Fibroblast of skin of left biceps (primary cell): ENCODE measurements at regions not wholly inside any gene's neighbourhood (a gene's known extent, or its start where the extent isn't known, plus 50 kb on each side); places are given as distances from the start of the nearest gene placed in this dataset.
A peak's percentile ranks its signal among the peaks of the same experiment; 100 is the strongest.

Experiments
- DNase-seq, 2 experiments: peaks; one replicate each; pipeline ENCODE4 v3.0.0-alpha.2; 2013; ENCODE audit warnings: low read depth in 2 of 2

DNA sequence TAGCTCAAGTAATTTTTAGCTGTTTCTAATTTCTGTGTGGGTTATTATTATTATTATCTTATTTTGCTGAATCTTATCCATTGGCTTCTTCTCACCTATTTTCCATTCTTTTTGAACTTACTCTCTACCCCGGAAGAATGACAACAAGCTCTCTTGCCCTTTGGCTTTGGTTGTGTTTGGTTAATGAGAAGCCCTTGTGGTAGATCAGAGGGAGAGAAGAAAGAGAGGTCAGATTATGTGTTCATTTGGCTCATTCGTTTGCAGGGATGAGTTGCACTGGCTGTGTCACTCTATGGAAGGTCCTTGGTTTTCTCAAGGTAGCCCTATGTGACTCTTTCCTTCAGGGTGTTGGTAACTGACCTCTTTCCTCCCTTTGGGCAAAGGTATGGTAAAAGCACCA lies 391.9 kb downstream of the LMO4 start:
- DNase-seq: no peak

DNA sequence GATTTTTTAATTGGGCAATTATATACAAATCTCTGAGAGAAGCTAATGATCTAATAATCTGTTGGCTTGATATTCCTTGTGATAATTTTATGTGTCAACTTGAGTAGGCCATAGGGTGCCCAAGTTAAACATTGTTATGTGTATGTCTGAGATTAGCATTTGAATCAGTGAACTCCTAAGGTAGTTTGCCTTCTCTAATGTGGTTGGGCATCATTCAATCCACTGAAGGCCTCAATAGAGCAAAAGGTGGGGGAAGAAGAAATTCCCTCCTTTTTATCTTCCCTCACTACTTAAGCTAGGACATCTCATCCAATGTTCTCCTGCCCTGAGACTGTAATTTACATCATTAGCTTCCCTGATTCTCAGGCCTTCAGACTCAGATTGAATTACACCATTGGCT lies 394.5 kb downstream of the LMO4 start:
- no peak for DNase-seq

DNA sequence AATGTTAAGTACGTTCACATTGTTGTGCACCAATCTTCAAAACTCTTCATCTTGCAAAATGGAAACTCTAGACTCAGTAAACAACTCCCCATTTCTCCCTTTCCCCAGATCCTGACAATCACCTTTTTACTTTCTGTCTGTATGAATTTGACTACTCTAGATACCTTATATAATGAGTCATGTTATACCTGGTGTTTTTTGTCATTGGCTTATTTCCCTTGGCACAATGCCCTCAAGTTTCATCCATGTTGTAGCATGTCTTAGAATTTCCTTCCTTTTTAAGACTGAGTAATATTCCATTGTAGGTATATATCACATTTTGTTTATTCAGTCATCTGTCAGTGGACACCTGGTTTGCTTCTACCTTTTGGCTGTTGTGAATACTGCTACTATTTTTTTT lies 399.5 kb downstream of the LMO4 start:
- no peak for DNase-seq

DNA sequence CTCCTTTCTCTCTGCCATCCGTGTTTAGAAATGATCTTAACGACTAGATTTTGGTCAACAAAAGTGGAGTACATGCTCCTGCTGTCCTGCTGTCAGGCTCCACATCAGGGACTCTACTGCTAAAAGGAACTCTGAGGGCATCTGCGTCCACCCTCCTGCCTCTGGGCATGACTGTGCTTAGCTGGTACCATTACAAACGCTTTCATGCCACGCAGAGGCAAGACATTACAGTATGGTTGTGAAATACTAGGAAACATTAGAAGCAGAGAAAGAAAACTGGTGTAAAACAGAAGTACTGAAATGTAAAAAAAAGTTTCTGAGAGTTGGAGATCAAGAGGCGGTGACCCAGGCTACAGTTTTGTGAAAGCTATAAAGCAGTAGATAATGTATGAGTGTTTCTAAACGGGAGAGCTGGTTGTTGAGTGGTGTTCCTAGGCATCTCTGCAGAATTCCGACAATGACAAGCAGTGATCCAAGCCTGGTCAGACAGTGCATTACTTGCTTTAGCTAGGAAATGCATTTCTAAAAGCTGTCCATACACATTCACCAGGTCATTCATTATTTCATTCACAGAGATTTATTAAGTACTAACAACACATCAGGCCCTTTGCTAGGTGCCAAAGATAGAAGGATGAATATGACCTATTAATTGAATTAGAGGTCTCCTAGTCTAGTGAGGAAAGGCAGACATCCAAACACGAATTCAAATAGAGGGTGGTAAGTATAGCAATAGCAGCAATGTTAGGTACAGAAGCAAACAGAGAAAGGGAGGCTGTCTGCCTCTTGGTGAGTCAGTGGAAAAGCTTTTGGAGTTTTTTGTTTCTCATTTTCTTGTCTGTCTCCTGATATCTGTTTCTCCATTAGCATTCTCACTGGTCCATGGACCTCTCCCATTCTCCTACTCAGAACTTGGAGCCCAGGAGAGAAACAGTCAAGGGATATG lies 401.9 kb downstream of the LMO4 start:
- DNase-seq: no peak

DNA sequence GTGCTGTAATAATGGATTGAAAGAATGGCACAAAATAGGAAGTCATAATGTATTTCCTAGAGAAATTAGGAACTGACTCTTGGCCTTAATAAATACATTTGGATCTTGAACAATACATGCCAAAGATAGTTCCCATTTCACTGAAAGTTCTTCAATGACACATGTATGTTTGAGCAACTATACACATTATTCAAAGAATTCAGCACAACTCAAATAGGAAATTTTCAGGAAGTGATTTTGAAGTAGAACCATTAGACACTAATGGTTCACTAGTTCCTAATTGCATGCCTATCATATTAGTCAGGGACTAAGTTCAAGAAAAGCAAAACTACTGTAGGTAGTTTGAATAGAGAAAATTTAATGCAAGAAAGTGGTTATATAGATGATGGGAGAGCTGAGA lies 404.7 kb downstream of the LMO4 start:
- DNase-seq: no peak

DNA sequence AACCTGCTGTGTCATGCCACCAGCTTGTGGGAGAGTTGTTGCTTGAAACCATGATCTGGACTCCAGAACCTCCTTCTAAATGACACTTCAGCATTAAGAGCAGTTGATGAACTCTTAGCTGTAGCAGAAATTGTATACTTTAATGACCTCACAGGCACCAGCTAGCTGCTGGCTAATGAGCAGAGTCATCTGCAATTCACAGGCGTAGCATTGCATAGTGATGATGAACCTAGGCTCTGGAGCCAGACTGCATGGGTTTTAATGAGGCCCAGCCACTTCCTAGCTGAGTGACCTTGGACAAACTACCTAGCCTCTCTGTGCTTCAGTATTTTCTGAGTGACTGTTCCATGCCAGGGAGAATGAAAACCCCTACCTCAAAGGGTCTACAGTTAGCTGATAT lies 407.1 kb downstream of the LMO4 start:
- DNase-seq: no peak

DNA sequence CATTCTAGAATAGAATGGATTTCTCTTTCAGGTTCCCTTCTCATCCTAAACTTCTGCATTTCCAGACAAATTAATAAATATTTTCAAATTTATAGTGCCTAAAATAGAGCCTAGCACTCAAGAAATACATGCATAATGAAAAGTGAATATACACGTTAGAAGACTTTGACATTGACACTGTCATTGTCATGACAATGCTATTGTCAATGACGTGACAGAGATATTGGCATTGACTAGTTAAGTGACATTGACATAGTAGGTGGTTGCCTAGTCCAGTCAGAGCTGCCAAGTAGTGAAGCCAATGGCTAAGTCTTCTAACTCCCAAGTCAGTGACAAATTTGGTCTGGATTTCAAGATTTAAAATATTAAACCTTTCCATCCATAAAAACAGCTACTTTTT lies 410.5 kb downstream of the LMO4 start:
- DNase-seq: no peak

DNA sequence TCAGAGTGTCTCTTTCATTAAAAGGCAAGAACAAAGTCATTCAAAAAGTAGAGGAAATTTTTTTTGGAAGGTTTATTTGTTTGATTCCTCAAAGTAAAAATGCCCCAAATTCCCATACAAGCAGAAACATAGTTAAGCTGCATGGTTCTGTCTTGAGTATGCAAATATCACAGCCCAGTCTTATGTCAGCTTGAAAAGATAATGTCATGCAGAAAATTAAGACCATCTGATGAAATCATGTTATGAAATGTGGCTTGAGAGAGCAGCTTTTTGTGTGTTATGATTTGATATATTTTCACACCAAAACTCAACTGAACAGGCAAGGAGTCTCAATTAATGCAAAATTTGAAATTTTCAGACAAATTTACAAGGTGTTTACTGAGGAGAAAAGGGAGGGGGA lies 411.0 kb downstream of the LMO4 start:
- no peak for DNase-seq

DNA sequence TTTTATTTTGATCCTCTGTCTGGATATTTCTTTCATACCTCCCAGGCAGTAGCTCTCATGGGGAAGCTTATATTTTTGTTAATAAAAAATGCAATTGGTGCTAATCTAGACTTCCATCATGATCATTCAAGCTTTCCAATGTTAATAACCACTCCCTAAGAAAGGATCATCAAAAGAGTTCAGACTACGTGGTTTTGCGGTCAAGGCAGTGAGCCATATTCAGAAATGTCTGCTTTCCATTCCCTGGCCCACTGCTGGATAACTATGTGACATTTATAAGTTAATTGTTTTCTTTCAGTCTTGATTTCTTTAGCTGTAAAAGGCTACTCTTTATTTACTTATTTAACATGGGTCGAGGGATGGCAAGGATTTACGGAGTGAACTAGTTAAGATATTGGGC lies 414.6 kb downstream of the LMO4 start:
- no peak for DNase-seq

DNA sequence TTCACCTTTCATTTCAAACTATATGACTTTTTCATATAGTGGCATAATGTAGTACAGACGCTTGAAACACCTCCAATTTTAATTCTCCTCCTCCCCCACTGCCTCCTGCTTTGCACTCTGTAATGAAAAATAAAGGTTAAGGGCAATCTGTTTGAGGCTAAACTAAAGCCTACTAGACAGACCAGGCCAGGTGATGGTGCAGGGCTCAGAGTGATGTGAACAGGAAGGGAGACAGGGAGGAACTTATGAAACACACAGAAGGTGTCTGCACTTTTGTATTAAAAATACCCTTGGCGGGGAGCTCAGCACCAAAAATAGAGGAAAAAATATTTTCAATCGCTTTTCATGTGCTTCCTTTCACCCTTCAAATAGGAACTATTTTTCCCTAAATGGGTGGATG lies 415.4 kb downstream of the LMO4 start:
- no peak for DNase-seq

DNA sequence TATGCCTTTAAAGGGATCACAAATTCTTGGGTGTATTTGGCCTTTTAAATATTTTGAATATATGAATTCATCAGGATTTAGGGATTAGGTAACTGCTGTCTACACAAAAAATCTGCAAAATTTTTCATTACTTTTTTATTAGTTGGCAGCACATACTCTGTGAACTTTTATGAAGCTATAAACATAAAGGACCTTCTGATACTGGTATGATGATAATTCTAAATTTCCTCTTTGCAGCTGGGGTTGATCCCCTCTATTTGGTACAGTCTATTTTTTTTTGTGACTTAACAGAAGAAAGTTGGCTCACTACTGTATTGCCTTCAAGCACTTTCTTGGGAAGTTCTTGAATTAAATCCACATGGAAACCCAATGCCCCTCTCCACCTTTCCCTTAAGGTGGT lies 416.1 kb downstream of the LMO4 start:
- DNase-seq: no peak

DNA sequence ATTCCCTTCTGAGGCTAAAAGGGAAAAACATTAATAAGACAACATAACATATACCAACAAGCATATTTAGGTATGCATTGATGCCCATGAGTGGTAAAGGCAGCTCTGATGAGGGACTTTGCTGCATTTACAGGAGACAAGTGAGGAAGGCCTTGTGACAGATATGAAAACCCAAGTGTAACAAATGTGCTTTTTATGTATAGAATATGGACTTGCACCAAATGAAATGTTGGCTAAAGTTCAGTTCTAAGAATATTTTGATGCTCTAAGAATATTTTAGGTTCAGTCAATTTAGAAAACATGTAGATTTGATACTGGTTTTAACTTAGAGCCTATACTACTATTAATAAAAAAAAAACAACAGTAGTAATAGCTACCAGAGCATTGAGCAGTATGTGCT lies 424.7 kb downstream of the LMO4 start:
- no peak for DNase-seq

DNA sequence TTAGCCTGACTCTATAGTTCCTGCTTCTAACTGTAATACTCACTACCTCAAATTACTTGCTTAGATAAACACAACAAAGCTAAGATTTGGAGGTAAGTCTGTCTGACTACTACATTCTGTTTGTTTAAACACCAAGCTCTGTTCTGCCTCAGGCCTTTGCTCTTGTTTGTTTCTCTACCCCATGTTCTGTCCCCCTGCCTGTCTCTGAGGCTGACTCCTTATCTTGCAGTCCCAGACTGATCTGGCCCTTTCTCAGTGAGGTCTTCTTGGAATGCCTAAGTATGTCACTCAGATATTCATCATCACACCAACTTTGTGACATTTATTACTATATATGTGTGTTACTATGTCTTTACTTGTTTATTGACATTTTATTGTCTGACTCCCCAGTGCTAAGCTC lies 425.5 kb downstream of the LMO4 start:
- no peak for DNase-seq

DNA sequence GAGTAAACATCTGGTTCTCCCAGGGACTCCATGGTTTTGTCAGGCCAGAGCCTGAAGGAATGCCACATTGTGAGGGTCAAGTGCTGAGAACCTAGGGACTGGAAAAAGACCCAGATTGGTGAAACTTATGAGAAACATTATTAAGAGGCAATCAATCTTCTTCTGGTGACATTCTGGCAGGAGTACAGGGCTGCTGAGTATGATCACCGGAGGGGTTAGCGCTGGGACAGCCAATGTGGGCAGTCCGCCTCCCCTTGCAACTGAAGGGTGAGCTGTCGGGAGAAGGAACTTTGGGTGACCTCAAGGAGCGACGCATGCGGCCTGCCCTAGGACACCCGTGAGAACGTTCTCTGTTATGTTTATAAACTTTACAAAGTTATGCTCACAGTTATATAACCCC lies 429.0 kb downstream of the LMO4 start:
- no peak for DNase-seq

DNA sequence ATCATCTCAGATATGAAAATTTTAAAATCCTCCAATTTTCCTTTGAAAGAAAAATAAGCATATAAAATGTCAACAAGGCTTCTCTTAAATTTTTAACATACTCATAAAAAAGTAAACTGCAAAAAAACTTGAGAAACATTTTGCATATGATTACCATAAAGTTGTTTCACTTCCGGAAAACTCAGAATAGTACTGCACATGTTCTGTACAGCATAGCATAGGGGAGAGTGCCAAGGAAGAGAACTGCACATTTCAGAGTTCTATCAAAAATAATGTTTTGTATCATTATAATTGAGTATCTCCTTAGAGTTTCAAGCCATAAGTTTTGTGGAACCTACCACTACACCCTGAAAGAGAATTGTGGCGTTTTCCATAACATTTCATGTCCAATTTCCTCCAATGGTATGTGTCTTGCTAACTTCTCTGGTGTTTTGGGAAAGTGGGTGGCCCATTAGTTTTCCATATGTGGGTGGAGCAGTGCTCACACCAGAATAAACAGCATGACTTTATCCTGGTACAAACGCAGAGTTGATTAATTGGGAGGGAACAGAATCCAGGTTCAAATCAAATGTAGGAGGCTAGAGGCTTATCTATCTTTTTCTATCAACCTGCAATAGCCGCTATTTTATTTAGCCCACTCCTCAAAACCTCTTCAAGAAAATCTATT lies 430.9 kb downstream of the LMO4 start:
- DNase-seq: no peak

DNA sequence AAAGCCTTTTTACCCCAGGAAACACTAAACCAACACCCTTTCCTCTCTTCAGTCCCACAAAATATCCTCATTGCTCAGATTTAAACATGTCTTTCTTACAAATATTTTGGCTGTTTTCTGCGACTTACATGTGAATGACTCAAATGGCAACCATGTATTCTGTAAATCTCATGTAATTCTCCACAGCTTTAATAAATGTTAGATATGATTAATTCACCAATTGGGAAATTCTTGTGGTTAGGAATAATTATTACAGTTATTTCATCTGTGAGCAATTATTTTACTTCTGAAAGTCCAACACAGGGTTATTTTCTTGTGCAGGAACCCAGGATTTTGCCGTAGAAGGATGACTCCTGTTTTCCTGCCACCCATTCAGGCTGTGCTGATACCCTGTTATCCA lies 431.5 kb downstream of the LMO4 start:
- peak; percentile 76 to 79 for DNase-seq

DNA sequence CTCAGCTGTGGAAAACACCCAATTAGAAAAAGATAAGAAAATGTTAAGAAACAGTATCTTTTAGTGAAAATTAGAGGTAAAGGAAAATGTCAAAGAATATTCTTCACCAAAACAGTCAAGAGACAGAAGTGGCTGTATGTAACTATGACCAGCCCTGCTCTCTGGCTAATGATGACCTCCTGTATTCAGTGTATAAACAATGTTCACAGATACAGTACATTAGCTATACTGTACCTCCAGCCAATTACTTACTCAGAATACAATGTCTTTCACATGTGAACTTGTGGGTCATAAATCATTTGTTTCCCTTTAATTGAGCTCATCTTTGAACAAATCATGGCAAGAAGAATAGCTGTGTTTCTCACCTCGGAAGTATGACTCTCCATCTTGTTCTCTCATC lies 432.0 kb downstream of the LMO4 start:
- DNase-seq: no peak

DNA sequence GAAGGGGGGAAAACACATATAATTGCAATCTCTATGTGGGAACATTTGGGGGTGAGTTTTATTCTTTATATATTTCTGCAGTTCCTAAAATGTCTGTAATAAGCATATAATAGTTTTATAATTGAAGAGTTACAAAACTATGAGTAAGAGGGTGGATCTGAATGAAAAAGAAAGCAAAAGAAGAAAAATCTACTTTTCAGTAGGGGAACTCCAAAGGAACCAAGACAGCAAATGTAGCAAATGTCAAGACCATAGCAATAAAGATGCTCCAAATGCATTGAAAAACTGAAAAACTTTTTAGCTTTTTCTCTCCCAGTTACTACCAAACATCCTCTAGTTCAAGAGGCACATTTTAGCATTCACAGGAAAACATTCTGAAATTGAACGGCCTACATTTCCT lies 434.8 kb downstream of the LMO4 start:
- DNase-seq: no peak

DNA sequence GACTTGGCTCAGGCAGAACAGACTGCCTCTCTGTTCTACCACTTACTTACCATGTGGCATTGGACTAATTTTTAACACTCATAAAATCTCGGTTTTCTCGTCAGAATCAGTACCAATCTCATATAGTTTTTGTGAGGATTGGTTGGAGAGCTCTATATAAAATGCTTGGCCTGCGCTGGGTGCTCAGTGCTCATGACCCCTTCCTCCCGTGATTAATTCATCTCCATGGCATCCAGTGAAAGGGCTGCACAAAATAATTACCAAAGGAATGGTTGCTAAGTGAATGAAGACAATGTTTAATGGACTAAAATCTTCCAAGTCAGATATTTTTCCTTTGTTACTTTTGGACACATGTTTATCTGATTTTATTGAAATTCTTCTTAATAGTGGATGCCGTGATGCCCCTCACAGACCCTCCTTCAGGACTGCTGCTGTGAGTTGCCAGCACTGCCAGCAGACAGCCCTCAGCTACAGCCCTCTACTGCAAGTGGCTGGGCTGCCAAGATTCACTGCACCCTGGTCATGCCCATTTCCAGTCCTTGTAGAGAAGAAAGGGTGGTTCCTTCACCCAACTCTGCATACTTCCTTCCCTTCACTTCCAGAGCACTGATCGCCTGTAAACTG lies 436.5 kb downstream of the LMO4 start:
- no peak for DNase-seq

DNA sequence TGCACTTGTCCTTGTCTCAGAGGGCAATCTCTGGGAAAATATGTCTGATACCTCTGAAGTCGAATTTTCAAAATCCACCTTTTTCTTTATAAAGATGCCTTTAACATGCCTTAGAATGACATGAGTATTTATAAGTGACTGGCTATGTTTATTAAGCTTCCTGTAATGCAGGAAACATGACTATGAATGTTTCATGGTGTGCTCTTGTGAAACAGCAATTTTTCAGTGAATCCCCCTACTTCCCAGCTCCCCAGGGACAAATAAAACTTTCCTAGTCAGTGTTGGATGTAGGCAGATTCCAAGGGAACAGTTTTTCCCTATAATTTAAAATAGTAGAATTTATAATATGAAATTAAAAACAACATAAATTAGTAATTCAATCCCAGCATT lies 437.0 kb downstream of the LMO4 start:
- peak; percentile 72 to 76 for DNase-seq

DNA sequence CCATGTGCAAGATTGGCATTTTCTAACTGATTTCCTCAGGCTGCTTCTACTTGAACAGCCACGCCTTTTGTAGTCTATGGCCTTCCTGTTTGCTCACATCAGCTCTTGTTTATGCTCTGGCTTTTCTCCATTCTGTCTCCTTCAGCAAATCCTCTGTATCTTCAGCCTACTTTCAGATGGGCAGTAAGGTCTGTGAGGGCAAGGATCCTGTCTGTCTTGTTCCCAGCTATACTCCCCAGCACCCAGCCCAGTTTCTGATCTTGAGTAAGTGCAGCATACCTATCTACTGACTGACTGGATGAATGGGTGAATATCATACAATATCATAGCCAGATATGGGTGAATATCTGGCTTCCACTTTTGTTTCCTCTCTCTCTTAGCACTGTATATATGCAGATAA lies 438.1 kb downstream of the LMO4 start:
- no peak for DNase-seq

DNA sequence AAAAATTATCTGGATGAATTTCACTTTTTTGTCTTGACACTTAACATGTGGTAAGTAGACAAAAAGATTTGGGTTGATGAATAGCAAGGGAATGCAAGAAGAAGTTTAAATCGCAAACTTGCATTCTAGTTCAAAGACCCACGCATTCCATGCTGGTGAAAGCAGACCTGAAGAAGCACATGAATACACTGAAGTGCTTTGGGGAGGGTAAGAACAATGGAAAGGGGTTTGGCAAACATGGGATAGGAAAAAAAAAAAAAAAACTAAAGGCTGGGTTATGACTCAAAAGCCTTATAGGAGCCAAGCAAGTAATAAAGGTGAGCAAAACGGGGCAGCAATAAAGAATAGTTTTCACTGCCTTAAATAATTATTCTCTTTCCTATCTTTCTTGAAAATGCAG lies 450.2 kb downstream of the LMO4 start:
- no peak for DNase-seq

DNA sequence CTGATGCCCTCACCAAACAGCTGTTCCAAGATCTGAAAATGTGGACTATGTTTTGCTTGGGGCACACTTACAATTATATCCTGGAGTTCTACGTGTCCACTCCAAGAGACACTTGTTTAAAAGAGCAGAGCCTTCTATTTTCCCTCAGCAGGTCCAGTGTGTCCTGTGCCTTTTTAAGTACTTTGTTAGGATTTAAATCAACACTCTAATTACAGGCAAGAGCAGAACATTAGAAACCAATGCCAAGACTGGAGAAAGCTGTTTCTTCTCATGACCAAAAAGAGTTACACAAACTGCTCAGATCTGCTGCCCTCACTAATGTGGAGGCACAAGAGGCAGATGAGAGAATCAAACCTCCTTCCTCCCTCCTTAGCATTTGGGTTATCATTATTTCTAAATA lies 452.9 kb downstream of the LMO4 start:
- DNase-seq: no peak
